BLaER1 treated with 17β-estradiol and CSF1 and Interleukin-3, amounts not matched to agents 10 nM and 100 nM (cell line): ENCODE measurements at regions not wholly inside any gene's neighbourhood (a gene's known extent, or its start where the extent isn't known, plus 50 kb on each side); places are given as distances from the start of the nearest gene placed in this dataset.

Experiments used
- H3K27ac ChIP-seq, 11 experiments: shearing (Covaris generic); formaldehyde crosslinking; 2 replicates each; pipeline ENCODE4 v1.8.1; 2022
- H3K27me3 ChIP-seq, 11 experiments: shearing (Covaris generic); formaldehyde crosslinking; 2 replicates each; pipeline ENCODE4 v1.8.1; 2022
- H3K36me3 ChIP-seq, 11 experiments: shearing (Covaris generic); formaldehyde crosslinking; 2 replicates each; pipeline ENCODE4 v1.8.1; 2022
- H3K4me1 ChIP-seq, 10 experiments: shearing (Covaris generic); formaldehyde crosslinking; 2 replicates each; pipeline ENCODE4 v1.8.1; 2022
- H3K4me2 ChIP-seq, 11 experiments: shearing (Covaris generic); formaldehyde crosslinking; 2 replicates each; pipeline ENCODE4 v1.8.1; 2022
- H3K4me3 ChIP-seq, 10 experiments: shearing (Covaris generic); formaldehyde crosslinking; 2 replicates each; pipeline ENCODE4 v1.8.1; 2022
- H3K9ac ChIP-seq, 11 experiments: shearing (Covaris generic); formaldehyde crosslinking; 2 replicates each; pipeline ENCODE4 v1.8.1; 2022
- H3K9me3 ChIP-seq, 11 experiments: shearing (Covaris generic); formaldehyde crosslinking; replicated peaks in 1 of 11; 2 replicates each; pipeline ENCODE4 v1.8.1; 2022
- H4K20me1 ChIP-seq, 11 experiments: shearing (Covaris generic); formaldehyde crosslinking; 2 replicates each; pipeline ENCODE4 v1.8.1; 2022
- Cebpa-rat ChIP-seq, 11 experiments: shearing (Covaris generic); IDR thresholded peaks; 2 replicates each; pipeline ENCODE4 v1.8.1; 2022

DNA sequence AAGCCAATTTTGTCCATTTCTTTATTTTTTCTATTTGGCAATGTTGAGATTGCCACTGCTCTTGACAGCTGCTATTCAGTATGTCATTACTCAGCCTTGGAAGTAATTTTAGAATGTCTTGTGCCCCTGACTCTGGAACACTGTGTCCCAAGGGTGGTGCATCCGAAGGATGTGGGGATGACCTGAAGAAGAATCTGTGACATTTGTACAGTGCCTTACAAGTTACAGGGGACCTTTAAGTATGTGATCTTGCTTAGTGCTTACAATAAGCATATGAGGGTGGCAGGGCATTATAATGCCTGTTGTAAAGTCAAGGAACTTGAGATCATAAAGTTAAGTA is 239.5 kb downstream of the REEP3 start:
- H3K9ac ChIP-seq, result no peak overlapping the region
- H4K20me1 ChIP-seq, result no peaks in the 10 kb centered on the region
- no peak for TF ChIP-seq Cebpa-rat (IDR thresholded peaks at IDR 0.05)
- H3K36me3 ChIP-seq, result no peaks in the 10 kb centered on the region
- H3K27ac ChIP-seq, result no peak overlapping the region
- no peaks in the 10 kb centered on the region for H3K4me1 ChIP-seq
- no peaks in the 10 kb centered on the region for H3K27me3 ChIP-seq
- H3K9me3 ChIP-seq, result no peaks in the 10 kb centered on the region
- no peak overlapping the region for H3K4me2 ChIP-seq
- no peak overlapping the region for H3K4me3 ChIP-seq

- Histone ChIP-seq H3K27me3 (no peaks in the 10 kb centered on the region), H3K27ac (no peak overlapping the region), H3K4me1 (no peaks in the 10 kb centered on the region), H3K4me2 (no peak overlapping the region), H4K20me1 (no peaks in the 10 kb centered on the region), H3K9ac (no peak overlapping the region), H3K36me3 (no peaks in the 10 kb centered on the region), H3K9me3 (no peaks in the 10 kb centered on the region), H3K4me3 (no peak overlapping the region)
- no peak for TF ChIP-seq Cebpa-rat (IDR thresholded peaks at IDR 0.05)
Observed at GRCh38 chr10:63761243-63761642, 240.0 kb downstream of the REEP3 start.

DNA sequence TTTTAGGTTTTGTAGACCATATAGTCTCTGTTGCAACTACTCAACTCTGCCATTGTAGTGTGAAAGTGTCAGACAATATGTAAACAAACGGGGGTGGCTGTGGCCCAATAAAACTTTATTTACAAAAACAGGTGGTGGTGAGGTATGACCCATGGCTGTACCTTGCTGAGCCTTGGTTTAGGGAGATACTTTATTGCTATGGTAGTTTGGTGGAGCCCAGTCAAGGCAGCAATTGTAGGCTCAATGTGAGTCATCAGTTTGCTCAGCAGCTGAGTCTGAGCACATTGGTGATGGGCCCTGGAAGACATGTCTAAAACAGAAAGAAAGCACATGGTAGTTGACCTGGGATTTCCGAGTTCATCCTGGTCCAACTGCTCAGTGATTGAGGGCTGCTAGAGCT is 242.5 kb downstream of the REEP3 start:
- TF ChIP-seq Cebpa-rat (IDR thresholded peaks at IDR 0.05), result no peak
- no peaks in the 10 kb centered on the region for H3K4me1 ChIP-seq
- no peaks in the 10 kb centered on the region for H3K9me3 ChIP-seq
- no peak overlapping the region for H3K9ac ChIP-seq
- H3K27me3 ChIP-seq, result no peaks in the 10 kb centered on the region
- H4K20me1 ChIP-seq, result no peaks in the 10 kb centered on the region
- H3K27ac ChIP-seq, result no peak overlapping the region
- no peak overlapping the region for H3K4me3 ChIP-seq
- no peak overlapping the region for H3K4me2 ChIP-seq
- no peaks in the 10 kb centered on the region for H3K36me3 ChIP-seq

GRCh38 chr10:63765126-63765525 is 243.9 kb downstream of the REEP3 start:
- Histone ChIP-seq H3K27me3 (no peaks in the 10 kb centered on the region), H3K36me3 (no peaks in the 10 kb centered on the region), H3K27ac (no peak overlapping the region), H3K4me1 (no peaks in the 10 kb centered on the region), H4K20me1 (no peaks in the 10 kb centered on the region), H3K4me2 (no peak overlapping the region), H3K9me3 (no peaks in the 10 kb centered on the region), H3K9ac (no peak overlapping the region), H3K4me3 (no peak overlapping the region)
- TF ChIP-seq Cebpa-rat (IDR thresholded peaks at IDR 0.05), result no peak

DNA sequence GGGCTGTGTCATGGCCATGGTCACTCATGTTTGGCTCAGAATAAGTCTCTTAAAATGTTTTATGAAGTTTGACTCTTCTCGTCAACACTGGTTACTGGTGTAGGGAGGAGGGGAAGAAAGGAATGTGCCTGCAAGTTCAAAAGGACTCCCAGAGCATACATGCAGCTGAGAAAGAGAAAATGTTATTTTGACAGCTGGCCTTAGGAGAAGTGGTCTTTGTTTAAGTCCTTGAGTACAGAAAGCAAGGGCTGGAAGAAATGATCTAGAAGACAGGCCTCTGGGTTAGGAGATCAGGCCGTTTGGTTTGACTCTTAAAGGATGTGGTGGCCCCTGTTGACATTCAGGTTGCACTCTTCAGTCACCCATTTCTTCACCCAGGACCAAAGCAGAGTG is 245.5 kb downstream of the REEP3 start:
- Histone ChIP-seq H3K4me1 (no peaks in the 10 kb centered on the region), H4K20me1 (no peaks in the 10 kb centered on the region), H3K4me2 (no peak overlapping the region), H3K36me3 (no peaks in the 10 kb centered on the region), H3K9me3 (no peaks in the 10 kb centered on the region), H3K4me3 (no peak overlapping the region), H3K27me3 (no peaks in the 10 kb centered on the region), H3K9ac (no peak overlapping the region), H3K27ac (no peak overlapping the region)
- no peak for TF ChIP-seq Cebpa-rat (IDR thresholded peaks at IDR 0.05)

GRCh38 chr10:63767138-63767801 is 246.1 kb downstream of the REEP3 start:
- no peaks in the 10 kb centered on the region for H4K20me1 ChIP-seq
- no peaks in the 10 kb centered on the region for H3K9me3 ChIP-seq
- H3K4me3 ChIP-seq, result no peak overlapping the region
- H3K27ac ChIP-seq, result no peak overlapping the region
- H3K36me3 ChIP-seq, result no peaks in the 10 kb centered on the region
- no peaks in the 10 kb centered on the region for H3K4me1 ChIP-seq
- no peak overlapping the region for H3K4me2 ChIP-seq
- H3K9ac ChIP-seq, result no peak overlapping the region
- H3K27me3 ChIP-seq, result no peaks in the 10 kb centered on the region
- TF ChIP-seq Cebpa-rat (IDR thresholded peaks at IDR 0.05), result no peak

DNA sequence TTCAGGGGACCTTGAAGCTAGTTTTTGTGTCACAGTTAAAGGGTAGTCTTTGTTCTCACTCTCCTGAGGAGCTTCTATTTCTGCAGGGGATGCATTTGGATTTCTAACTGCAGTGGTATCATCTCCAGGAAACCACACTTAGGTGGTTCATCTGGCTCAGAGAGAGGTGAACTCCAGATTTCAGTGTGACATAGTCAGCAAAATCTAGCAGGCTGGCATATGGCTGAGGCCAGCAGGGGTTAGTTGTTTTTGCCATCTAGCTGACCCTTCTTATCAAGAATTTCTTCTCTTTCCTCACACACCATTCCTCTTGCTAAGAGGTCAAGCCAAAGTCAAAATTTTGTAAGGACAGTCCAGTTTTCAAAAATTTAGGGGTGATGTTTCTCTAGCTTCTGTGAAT is 248.2 kb downstream of the REEP3 start:
- Histone ChIP-seq H3K4me1 (no peaks in the 10 kb centered on the region), H3K9ac (no peak overlapping the region), H3K27ac (no peak overlapping the region), H3K27me3 (no peaks in the 10 kb centered on the region), H3K9me3 (no peaks in the 10 kb centered on the region), H3K4me3 (no peak overlapping the region), H3K36me3 (no peaks in the 10 kb centered on the region), H3K4me2 (no peak overlapping the region), H4K20me1 (no peaks in the 10 kb centered on the region)
- TF ChIP-seq Cebpa-rat (IDR thresholded peaks at IDR 0.05), result no peak

DNA sequence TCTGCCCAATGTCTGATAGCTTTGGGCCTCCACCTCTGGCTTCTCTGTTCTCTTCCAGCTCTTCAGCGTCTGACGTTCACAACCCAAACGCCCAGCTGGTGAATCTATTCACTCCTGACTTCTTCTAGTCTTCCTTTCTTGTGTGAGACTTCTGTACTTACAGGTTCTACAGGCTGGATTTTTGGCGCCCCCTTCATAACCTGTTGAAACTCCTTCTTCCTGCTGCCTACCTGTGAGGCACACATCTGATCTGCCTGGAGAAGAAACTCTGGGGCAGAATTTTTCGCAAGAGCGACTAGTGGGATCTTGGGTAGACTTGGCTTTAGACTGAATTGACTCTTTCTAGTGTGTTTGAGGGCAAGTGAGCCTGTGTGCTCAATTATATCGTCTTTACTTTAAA is 249.3 kb downstream of the REEP3 start:
- Histone ChIP-seq H3K9me3 (no peaks in the 10 kb centered on the region), H3K27ac (no peak overlapping the region), H3K36me3 (no peaks in the 10 kb centered on the region), H3K4me2 (no peak overlapping the region), H3K4me1 (no peaks in the 10 kb centered on the region), H4K20me1 (no peaks in the 10 kb centered on the region), H3K9ac (no peak overlapping the region), H3K27me3 (no peaks in the 10 kb centered on the region), H3K4me3 (no peak overlapping the region)
- TF ChIP-seq Cebpa-rat (IDR thresholded peaks at IDR 0.05), result no peak

DNA sequence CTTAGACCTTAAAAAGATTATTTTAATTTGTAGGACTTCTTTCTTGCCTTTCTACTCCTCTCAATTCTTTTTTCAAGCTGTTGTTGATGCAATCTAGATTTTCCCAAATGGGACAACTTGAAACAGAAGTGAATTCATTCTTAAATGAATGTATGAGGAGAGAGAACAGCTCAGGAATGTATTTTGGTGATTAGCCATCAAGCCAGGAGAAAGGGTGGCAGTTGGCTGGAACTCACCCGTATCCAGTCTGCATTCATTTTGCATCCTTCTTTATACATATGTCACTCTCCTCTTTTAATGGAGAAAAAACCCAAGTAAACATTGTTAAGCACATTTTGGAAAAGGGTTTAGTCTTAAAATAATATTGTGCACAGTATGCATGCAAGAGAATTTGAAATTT is 251.3 kb downstream of the REEP3 start:
- TF ChIP-seq Cebpa-rat (IDR thresholded peaks at IDR 0.05), result no peak
- no peaks in the 10 kb centered on the region for H4K20me1 ChIP-seq
- H3K4me2 ChIP-seq, result no peak overlapping the region
- no peak overlapping the region for H3K27ac ChIP-seq
- H3K27me3 ChIP-seq, result no peaks in the 10 kb centered on the region
- no peaks in the 10 kb centered on the region for H3K4me1 ChIP-seq
- H3K9me3 ChIP-seq, result no peaks in the 10 kb centered on the region
- H3K9ac ChIP-seq, result no peak overlapping the region
- H3K36me3 ChIP-seq, result no peaks in the 10 kb centered on the region
- no peak overlapping the region for H3K4me3 ChIP-seq

GRCh38 chr10:63773106-63773505 is 251.9 kb downstream of the REEP3 start:
- H3K9ac ChIP-seq, result no peak overlapping the region
- H3K9me3 ChIP-seq, result peaks cover 0 to under 1% (median 0%) of the 10 kb centered on the region in 11 experiments; a peak in 3 of 22 replicates
- no peak overlapping the region for H3K4me3 ChIP-seq
- no peak overlapping the region for H3K27ac ChIP-seq
- TF ChIP-seq Cebpa-rat (IDR thresholded peaks at IDR 0.05), result no peak
- H3K4me2 ChIP-seq, result no peak overlapping the region
- no peaks in the 10 kb centered on the region for H3K27me3 ChIP-seq
- no peaks in the 10 kb centered on the region for H4K20me1 ChIP-seq
- H3K36me3 ChIP-seq, result no peaks in the 10 kb centered on the region
- no peaks in the 10 kb centered on the region for H3K4me1 ChIP-seq
